ENCODE measurements at regions not wholly inside any gene's neighbourhood (a gene's known extent, or its start where the extent isn't known, plus 50 kb on each side); places are given as distances from the start of the nearest gene placed in this dataset.

DNA sequence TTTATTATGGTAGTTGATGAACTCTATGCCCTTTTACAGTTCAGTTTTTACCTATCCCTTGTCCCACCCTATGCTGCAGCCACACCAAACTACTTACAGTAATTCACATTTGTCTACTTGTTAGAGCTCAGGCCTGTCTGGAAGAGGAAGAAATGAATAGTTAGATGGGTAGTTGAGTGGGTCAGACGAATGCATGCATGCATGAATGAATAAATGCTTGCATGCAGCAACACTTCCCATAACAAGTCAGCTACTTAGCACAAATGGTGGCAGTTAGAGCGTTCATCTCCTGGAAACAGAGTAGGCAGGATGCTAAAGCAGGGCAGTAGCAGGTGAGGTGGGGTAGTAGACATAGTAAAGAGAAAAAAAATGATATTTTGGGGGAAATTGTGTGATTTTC is 322.3 kb downstream of the NDFIP2 start:
- no peak for DNase-seq

DNA sequence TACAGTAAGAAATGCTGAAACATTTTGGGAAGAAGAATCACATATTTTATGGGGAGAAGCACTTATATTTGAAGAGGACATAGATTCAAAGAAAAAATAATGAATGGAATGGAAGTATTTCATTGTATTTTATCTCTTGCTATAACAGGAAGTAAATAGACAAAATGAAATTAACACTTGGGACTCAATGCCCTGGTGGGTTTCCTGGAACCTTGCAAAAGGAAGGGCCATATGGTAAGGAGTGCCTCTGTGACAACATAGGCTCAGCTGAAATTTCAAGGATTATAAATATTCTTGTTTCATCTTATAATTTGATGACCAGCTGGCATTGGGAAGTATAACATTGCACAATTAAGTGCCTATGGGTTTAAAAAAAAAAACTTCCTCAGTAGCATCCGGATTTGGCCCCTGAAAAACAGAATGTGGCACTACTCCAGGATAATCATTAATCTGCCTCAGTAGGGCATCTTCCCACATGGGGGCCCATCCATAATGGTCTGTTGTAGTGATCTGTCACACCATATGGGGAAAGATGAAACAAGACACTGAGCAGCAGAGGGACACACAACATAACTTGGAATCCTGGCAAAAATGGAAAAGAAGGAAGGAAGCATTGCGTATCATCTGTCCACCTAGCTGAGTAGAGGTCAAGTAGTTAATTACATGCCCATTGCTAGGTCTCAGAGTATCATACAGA is 321.6 kb downstream of the NDFIP2 start:
- peak; percentile 20 for DNase-seq

DNA sequence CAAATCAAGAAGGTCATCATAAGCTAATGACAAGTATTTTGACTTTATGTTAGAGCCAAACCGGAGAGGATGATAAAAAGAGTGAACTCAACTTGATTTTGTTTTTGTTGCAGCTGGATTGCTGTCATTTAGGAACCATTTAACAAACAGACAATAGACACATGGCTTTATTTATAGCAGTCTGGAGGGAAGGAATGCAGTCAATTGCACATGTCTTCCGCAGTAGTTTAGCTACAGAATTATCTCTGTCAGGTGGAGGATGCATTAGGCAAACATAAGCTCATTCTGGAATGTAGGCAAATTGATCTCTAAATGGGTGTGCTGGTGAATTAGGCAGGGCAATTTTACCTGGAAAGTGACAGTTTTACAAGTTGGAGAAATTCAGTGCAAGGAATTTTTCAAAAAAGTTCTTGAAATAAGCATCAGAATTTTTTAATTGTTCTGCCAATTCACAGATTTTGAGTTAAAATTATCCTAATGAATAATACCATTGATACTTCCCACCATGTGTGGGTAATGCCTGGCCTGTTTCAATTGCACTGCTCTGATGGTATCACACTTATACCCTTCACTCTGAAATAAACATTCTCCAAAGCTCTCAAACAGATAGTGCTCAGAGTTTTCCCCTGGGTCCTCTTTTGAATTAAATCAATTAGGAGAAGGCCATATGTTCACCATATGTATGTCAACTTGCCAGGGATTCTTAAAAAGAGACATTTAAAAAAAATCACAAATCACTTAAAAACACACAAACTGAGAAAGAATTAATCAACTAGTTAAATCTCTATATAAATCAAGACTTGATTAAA is 318.3 kb downstream of the NDFIP2 start:
- no peak for DNase-seq

DNA sequence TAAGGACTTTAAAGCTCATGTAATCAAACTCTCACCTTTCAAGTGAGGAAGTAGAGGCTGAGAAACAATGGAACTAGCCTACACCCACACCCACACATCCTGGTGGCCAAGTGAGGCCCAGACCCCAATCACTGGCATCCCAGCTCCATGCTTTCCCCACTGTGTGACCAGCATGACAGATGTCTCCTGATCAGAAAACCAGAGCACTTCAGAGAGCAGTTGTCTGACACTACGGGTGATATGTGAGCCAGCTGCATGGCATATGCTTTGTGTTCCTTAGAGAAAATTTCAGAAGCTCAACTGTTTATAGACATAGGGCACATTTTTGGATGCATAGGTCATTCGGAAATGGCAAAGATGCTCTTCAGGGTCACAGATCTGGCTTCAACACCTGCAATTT is 315.2 kb downstream of the NDFIP2 start:
- DNase-seq: no peak

DNA sequence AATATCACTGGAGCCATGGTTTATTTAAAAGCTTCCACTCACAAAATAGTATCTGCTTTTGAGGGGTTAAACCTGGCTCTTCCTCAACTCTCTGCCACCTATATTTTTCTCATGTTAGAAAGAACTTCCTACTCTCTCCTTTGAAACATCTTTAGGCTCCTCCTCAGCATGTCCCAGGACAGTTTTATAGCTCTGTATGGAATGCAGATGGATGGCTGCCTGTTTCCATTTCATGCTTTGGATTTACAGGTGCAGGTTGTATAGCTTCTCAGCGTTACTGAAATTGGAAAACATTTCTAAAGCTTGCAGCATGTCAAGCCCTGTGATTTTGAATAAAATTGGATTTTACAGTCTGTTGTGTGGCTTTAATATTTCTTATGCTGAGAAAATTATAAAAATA is 314.0 kb downstream of the NDFIP2 start:
- no peak for DNase-seq

DNA sequence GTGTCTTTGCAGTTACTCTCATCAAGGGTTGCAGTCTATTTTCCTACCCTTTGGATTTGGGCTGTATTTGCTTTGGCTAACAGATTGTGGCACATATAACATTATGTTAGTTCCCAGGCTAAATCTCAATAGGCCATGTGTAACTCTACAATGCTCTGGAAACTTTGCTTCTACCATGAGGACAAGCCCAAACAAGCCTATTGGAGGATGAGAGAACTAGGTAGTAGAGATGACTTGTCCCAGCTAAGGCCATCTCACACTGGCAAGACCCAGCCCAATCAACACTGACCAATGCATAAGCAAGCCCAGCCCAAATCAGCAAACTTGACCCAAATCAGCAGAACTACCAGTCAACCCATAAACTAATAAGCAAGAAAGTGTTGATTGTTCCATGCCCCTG is 311.8 kb downstream of the NDFIP2 start:
- no peak for DNase-seq

DNA sequence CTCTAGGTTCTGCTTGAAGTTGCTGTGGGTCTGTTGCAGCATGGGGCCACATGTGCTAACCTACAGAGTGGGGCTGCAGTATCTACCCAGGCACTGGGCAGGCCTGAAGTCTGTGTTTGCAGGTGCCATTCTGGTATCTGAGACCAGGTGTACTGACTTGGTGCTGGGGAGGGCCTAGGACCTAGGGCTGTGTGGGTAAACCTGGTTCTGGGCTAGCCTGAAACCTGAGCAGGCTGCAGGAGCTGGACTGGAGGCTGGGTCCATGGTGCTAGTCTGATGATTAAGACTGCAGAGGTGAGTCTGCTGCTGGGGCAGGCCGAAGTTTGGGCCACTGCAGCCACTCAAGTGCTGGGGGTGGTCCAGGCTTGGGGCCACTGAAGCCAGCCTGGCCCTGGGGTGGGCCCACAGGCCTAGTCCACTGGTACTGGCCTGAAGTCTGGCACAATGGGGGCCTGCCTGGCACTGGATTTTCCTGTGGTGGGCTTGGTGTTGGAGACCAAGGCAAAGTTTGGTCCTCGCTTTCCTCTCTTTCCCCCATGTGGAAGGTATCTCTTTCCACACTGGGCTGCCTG is 310.6 kb downstream of the NDFIP2 start:
- DNase-seq: no peak

DNA sequence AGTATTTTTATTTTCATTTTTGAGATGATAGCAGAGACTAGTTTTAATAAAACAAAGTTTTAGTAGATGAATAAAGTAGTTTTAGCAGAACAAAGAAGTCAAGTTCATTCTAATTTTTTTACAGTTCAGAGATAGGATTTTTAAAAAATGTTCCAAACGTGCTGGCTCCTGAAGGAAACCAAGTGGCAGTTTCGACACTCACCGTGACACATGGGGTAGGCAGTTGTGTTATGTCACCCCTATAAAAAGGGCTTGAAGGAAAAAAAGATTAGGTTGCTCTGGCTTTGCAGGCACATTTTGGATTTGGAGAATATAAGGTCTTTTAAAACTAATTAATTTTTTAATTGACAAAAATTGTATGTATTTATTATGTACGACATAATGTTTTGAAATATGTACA is 305.2 kb downstream of the NDFIP2 start:
- no peak for DNase-seq

DNA sequence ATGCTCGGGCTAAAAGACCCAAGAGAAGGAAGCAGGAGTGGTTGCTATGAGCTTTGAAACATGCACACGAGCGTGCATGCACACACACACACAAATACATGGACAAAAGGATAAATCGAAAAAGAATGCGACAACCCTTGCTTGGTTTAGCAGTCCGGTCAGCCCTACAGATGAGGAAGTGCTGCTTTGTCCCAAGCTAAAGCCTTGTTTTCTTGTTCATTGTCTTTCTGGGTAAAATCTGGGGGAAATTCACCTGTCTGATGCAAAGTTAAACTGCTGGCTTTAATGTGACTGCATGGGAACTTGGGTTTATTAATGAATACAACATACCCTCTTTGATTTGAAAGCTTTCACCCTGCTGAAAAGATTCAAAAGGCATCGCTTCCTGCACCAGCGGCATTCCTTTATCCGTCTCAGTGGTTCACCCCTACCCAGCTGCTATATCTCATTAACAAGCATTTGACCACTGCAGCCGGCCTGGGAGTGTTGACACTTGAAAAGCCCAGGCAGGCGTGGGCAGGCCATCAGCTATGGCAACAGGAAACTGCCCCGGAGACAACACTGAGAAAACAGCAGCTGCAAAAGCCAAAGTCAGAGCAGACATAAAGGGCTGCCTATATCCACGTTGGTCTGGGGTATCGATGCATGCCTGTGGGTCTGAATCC is 301.7 kb downstream of the NDFIP2 start:
- peak; percentile 13 for DNase-seq

DNA sequence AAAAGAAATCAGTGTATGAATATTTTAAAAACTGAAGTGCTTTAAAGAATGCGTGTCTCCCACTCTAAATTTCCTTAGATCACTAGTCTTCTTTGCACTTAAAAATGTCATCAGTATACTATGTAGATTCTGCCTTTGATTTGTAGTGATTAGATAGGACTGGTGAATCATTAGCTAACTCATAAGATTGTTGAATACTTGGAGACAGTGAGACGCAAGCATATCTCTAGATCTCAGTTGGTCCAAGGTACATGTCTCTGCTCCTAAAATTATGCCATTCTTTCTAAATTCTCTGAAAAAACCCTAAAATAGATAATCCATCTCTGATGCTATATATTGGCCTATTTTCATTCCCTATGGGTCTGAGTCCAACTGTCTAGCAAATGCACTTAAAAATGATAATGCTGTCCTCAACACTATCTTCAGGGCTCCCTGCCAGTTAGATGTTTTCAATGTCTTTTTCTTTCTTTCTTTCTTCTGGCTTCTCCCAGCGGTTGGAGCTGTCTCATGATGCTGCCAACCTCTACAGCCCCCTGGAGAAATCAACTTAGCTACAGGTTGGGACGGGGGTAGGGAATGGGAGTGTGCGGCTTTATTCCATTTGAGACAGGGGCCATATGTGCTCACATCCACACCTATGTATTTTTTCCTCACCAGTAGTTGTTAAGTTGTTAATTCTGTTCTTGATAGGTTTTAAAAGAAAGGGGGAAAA is 301.0 kb downstream of the NDFIP2 start:
- no peak for DNase-seq

DNA sequence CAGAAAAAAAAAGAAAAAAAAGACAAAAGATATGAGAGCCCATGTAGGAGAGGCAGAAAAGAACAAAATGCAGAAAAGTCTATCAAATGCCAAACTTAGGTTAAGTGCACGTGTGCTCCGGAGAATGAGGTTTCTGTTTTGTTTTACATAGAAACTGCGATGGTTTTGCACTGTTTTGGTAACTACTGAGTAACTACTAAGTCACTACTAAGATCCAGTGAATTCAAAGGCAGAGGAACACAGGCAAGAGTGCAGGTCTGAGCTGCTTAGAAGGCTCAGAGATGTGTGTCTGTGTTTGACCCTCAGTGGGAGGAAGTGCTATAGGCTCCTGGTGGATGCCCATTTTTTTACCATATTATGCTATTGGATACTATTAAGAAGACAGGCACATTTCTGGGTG is 299.3 kb downstream of the NDFIP2 start:
- DNase-seq: peak; percentile 10

DNA sequence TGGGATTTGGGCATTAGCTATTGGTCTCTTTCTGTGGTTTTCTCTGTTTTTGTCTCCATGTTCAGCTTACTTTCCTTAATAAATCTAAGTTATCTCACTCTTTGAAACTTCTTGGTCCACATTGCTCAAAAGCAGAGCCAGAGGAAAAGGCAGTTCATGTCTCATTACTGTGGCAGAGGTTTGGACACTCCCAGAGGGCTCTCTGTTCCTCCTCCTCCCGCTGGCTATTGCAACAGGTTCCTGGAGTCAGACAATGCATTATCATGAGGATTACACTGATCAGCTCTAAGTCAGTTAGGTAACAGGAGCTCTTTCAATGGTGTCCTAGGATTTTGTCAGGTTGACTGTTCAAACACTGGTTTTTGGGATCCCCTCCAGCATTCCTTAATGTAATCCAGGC is 298.8 kb downstream of the NDFIP2 start:
- peak; percentile 65 for DNase-seq

DNA sequence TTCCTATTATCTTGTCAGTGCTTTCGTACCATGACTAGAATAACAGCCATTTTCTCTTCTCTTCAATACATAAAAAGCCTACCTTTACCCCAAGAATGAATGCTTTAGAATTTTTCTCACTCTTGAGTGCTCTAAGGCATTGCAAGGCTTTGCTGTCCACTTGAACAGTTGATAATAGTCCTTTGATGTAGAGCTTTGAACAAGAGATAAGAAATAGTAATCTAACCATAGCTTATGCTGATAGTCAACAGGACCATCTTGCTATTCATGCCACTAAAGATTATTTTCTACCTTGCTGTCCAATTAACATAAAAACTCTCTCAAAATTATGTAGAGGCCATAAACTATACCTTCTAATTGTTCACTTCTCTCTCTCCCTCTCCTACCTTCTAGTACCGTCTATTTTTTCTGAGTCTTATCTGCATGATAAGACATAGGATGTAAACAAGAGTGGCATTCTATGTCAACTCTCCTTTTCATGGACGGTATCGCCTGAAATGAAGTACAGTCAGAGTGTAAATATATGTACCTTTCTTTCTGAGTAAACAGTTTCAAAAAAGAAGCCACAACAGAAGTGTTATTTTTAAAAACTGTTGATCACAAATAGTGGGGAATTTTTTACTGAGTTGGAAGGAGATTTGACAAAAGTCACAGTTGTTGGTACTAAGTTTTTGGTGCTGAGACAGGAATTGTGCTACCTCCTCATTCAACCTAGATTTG is 297.9 kb downstream of the NDFIP2 start:
- no peak for DNase-seq

DNA sequence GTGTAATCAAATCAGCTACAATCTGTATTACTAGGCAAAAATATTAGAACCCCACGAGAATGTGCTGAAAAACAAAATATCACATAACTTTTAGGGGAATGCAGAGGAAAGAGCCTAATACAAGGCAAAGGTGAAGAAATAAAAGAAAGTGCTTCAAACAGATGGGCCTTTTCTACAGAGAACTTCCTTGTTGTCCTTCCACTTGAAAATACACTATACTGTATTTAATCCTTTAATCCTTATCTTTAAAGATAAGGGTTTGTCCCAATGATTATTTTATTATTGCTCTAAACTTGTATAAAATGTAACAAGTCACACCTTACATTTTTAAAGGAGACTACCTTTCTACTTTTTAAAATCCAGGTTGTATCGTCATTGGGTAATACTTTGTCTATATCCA is 296.5 kb downstream of the NDFIP2 start:
- DNase-seq: no peak

DNA sequence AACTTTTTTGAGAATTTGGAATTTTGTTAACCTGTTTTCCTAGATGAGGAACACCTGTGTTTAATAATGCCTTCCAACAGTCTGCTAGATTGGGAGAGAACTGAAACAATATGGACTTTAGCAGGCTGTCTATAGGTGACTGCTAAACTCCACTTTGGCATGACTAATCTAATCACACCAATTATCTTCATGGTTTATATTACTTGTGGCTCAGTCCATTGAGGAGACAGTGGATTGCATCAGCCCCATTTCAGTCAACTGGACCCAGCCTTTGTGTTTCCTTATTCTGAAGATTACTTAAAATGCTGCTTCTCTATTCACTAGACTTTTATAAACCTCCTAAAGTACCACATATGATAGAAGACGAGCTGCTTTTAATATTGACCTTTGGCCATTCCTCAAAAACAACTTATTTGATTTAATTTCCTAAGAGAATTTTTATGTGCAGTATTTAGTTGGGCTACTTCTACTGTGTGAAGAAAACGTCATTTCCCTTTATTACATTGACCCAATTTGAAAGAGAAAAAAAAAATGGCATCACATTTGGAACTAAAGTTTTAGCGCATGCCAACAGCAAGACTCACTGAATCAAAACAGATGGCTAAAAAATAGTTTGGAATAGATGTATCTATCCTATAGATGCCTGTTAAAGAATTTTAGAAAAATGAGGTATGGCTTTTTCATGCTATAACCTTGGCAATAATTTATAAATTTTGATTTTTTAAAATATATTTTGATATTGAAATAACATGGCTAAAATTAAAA is 295.8 kb downstream of the NDFIP2 start:
- peak; percentile 16 for DNase-seq

DNA sequence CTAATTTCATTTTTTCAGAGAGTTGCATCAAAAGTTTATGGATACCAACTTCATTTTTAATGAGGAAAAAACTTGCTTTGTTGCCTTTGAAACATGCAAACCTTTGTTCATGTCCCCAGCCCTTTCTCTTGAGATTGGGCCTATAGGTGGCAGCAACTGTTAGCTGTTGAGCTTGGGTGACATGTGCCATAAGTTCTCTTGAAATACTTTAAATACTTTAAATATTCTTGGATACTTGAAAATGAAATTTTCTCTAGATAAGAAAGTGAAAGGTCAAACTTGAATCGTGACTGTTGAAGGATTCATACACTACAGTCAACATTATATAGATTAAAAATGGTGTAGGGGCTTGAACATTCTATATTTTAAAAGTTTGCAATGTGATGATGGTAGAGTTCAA is 294.9 kb downstream of the NDFIP2 start:
- peak; percentile 65 for DNase-seq

DNA sequence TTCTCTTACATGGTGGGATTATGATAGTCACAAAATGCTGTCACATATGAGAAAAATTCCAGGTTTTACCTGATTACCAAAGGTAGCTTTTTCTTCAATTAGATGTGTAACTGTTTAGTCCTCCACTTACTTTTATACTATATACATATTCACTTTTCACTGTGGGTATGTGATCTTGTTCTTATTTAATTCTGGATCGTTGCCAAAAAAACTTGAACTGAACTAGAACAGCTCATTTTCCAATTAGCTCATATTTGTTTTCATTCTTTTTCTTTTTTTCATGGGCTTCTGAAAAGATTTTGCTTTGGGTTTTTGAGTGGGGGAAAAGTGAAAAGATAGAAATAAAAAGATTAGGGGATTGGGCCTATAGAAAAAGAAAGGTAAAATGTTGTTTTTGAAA is 291.9 kb downstream of the NDFIP2 start:
- no peak for DNase-seq

DNA sequence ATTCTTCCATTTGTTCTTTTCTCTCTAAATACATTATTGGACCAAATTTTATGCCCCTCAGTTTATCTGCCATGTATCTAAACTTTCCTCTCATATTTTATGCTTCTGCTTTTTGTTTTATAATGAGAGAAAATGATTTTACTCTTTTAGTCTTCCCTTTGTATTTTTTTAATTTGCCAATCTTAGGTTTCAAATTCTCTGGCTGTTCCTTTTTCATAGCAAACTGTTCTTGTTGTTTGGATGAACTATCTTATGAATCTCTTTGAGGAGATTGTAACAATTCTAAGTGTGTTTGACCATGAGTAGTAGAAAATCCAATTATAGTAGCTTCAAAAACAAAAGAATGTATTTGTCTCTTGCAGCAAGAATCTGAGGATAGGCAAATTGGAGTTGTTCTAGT is 290.5 kb downstream of the NDFIP2 start:
- no peak for DNase-seq

DNA sequence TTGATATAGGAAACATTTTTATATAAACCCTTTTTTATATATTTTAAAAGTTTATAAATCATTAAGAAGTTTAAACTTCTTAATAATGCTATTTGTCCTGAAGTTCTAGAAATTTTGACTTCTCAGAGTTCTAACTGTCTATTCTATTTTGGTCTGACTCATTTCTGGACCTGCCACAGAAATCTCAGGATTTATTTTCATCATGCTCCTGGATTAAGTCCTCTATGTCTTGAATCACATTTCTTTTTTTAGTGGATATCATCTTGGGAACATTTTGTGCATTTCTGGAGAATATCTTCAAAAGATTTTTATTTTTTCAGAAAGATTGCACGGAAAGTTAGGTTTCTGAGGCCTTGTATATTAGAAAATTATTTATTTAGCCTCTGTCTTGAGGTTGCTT is 289.1 kb downstream of the NDFIP2 start:
- DNase-seq: no peak

DNA sequence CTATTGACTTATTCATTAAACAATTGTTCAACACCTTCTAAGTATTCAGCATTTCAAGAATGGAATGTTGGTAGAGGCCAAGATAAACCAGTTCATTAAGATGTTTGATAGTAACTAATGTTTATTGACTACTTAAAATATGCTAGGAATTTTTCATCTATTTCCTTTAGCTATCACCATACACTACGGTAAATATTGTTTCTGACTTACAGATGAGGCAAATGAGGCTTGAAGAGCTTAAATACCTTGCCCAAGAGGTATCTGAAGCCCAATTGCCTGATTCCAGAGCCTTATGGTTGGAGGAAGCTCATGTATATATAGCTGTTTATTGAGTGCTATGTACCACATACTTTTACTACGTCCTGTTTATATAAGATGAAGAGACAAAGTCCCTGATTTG is 286.2 kb downstream of the NDFIP2 start:
- no peak for DNase-seq

DNA sequence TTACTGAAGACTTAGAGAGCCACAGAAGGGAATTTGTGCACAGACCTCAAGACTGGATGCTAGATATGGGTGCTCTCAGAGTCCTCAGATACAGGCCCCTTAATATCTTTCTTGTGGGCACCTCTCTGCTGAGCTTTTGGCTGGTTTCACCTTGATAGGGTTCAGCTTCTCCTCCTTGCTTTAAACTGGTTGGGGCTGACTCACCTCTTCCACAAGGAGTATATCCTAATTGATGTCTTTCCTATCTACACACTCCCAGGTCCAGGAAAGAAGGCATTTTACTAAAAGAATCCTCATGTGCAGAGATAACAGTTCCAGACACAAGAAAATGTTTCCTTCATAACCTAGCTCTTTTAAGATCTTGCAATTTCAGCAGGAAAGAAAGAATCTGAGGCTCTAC is 284.4 kb downstream of the NDFIP2 start:
- no peak for DNase-seq
